ENCODE measurements at regions not wholly inside any gene's neighbourhood (a gene's known extent, or its start where the extent isn't known, plus 50 kb on each side); places are given as distances from the start of the nearest gene placed in this dataset.

- H3K4me3 ChIP-seq (ENCODE audit: low read depth, low read length) = no peak overlapping the region
- no peak for DNase-seq (ENCODE audit: low read depth)
- TF ChIP-seq CTCF (IDR thresholded peaks at IDR 0.05; ENCODE audit: control insufficient read depth, extremely low read depth, insufficient read depth) = no peak
These were observed 169.0 kb upstream of the SLC24A5 start for GRCh38 chr15:47951781-47952180.

GRCh38 chr15:47954196-47954595 lies 166.6 kb upstream of the SLC24A5 start:
- no peak for TF ChIP-seq CTCF (IDR thresholded peaks at IDR 0.05; ENCODE audit: control insufficient read depth, extremely low read depth, insufficient read depth)

GRCh38 chr15:47955021-47955420 lies 165.8 kb upstream of the SLC24A5 start:
- H3K4me3 ChIP-seq (ENCODE audit: low read depth, low read length) = no peak overlapping the region
- no peak for TF ChIP-seq CTCF (IDR thresholded peaks at IDR 0.05; ENCODE audit: control insufficient read depth, extremely low read depth, insufficient read depth)
- DNase-seq (ENCODE audit: low read depth) = no peak

More at GRCh38 chr15:47954196-47954595, 166.6 kb upstream of the SLC24A5 start:
- H3K4me3 ChIP-seq (ENCODE audit: low read depth, low read length) = no peak overlapping the region
- no peak for DNase-seq (ENCODE audit: low read depth)

- no peak for TF ChIP-seq CTCF (IDR thresholded peaks at IDR 0.05; ENCODE audit: control insufficient read depth, extremely low read depth, insufficient read depth)
- H3K4me3 ChIP-seq (ENCODE audit: low read depth, low read length) = no peak overlapping the region
- DNase-seq (ENCODE audit: low read depth) = no peak
These were observed 161.0 kb upstream of the SLC24A5 start for GRCh38 chr15:47959617-47960413.

- DNase-seq (ENCODE audit: low read depth) = no peak
- no peak for TF ChIP-seq CTCF (IDR thresholded peaks at IDR 0.05; ENCODE audit: control insufficient read depth, extremely low read depth, insufficient read depth)
- no peak overlapping the region for H3K4me3 ChIP-seq (ENCODE audit: low read depth, low read length)
These were observed 159.2 kb upstream of the SLC24A5 start for GRCh38 chr15:47961401-47962090.

GRCh38 chr15:47963265-47963664 lies 157.5 kb upstream of the SLC24A5 start:
- no peak for TF ChIP-seq CTCF (IDR thresholded peaks at IDR 0.05; ENCODE audit: control insufficient read depth, extremely low read depth, insufficient read depth)
- DNase-seq (ENCODE audit: low read depth) = no peak

More at GRCh38 chr15:47963265-47963664, 157.5 kb upstream of the SLC24A5 start:
- H3K4me3 ChIP-seq (ENCODE audit: low read depth, low read length) = no peak overlapping the region
